GM12874 (cell line): ENCODE measurements at regions not wholly inside any gene's neighbourhood (a gene's known extent, or its start where the extent isn't known, plus 50 kb on each side); places are given as distances from the start of the nearest gene placed in this dataset.

Experiments used
- CTCF ChIP-seq: IDR thresholded peaks from 2 replicates; pipeline ENCODE4 v1.5.1; 2011; ENCODE audit warnings: low read depth, mild to moderate bottlenecking, control low read depth, low read length, moderate library complexity; ENCODE audit not compliant: insufficient read depth

DNA sequence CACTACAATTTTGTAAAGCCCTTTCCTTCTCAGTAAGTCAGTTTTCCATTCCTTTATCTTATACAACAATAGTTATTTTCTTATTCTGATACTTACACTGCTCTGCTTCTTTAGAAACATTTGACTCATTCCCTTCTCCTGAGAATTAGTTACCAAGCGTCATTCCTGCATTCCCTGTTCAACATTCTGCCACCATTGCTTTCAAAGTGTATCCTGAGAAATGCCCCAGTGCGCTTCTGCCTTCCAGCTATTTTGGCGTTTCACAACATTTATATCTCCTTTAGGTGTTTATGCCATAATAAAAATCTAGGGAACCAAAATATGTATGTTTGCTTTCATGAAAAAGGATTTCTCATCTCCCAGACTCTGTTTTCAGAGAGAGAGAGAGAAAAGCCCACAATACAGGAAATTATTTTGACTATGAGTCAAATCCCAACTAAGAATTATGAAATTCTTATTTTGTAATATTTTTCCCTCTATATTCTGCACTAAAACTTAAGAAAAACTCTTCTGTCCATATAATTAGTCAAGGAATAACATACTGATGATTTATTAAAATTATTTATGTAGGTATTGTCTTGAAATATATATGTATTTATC lies 118.2 kb upstream of the RAP2B start:
- no peak for TF ChIP-seq CTCF

DNA sequence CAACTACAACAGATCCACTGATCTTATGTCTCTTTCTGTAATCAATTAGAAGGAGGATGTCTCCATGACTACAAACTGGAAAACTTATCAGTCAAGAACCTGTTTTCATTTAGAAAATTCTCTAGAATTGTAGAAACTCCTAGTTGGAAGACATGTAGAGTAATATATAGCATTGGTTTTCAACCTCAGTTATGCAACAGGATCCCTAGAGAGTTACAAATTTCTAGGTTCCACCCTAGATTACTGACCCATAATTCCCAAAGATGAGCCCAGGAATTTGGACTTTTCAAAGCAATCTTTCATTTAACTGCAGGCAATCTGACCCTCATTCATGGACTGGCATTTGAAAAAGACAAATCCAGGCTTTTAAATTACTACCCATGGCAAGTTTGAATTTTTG lies 116.9 kb upstream of the RAP2B start:
- no peak for TF ChIP-seq CTCF

DNA sequence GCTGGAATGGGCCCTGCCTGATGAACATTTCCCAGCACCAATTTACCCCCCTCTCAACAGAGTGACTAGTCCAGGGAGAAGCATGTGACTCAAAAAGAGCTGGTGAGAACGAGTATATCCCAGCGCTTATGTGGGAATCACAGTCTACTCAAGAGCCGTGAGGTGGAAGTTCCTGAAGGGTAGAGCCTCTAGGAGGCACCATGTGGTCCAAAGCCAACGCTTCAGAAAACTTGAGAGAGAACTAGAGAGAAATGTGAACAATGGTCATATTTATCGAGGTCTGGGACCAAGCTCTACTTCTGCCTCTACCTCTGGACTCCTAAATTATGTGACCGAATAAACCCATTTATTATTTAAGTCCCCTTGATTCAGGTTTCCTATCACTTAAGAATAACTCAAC lies 111.0 kb upstream of the RAP2B start:
- no peak for TF ChIP-seq CTCF

DNA sequence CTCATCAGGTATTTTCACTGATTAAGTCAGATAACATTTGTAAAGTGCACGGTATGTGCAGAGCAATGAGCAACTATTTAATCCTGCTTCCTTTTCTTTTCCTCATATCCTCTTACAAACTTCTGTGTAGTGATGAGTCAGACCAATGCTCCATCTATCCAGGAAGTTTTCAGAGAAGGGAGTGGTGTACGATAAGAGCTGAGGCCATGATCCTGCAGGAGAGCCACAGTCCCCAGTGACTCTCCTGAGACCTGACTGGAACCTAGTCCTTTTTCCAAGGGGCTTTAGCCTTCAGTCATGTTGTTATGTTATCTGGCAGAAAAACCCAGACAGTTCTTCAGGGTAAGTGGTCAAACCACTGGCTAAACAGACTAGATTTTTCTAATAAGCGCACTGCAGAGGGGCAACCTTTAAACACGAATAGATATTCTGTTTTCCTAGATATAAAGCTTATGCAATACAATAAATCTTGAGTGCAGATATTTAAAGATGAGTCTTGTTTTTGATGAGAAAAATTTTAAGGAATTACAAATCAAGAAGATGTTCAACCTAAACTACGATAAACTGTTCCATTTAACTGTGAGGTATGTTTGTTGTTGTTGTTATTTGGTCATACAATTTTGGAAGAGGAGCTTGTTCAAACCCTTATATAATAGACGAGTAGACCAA lies 110.5 kb upstream of the RAP2B start:
- TF ChIP-seq CTCF = no peak

- no peak for TF ChIP-seq CTCF
Observed at GRCh38 chr3:153052096-153052460, 109.9 kb upstream of the RAP2B start.

- no peak for TF ChIP-seq CTCF
Observed at GRCh38 chr3:153055217-153055616, 106.8 kb upstream of the RAP2B start.

DNA sequence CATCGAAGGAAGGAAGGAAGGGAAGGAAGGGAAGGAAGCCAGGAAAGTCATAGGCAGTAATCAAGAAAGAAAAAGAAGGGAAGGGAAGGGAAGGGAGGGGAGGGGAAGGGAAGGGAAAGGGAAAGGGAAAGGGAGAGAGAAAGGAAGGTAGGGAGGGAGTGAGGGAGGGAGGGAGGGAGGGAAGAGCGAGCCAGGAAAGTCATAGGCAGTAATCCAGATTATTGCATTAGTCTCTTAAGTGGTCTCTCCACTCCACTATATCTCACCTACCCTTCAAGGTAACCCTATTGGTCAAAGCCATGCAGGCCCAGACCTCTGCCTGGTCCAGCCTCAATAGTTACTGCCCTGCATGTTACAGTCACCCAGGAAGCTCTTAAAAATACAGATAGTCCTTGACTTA lies 106.2 kb upstream of the RAP2B start:
- no peak for TF ChIP-seq CTCF

- no peak for TF ChIP-seq CTCF
Observed at GRCh38 chr3:153060346-153060745, 101.7 kb upstream of the RAP2B start.
